HepG2 (cell line): ENCODE measurements at regions not wholly inside any gene's neighbourhood (a gene's known extent, or its start where the extent isn't known, plus 50 kb on each side); places are given as distances from the start of the nearest gene placed in this dataset.

Source experiments
- ATAC-seq: fragments of 200-7000 bp; cut with Tn5 transposase; 3 replicates; pipeline ENCODE4 v1.9.1; 2020; ENCODE audit warnings: mild to moderate bottlenecking, moderate library complexity
- BruUV-seq: library from RNA; stranded (reverse); fragments of 400-500 nt; replicated peaks from 2 replicates; lab custom pipeline; 2021; lab: Mats Ljungman, UMichigan
- CTCF ChIA-PET: fragments of 300-600 bp; formaldehyde crosslinking; extraction: SDS; loops from one replicate; lab custom pipeline; 2021; ENCODE audit warnings: low total read pairs, inconsistent platforms, low intra/inter-chr PET ratio; lab: Yijun Ruan, JAX
- POLR2A ChIA-PET: fragments of 350-600 bp; sonication (Branson Sonifier 250); formaldehyde crosslinking; loops from one replicate; lab custom pipeline; 2020; ENCODE audit warnings: antibody characterized with exemption, inconsistent platforms; lab: Yijun Ruan, JAX
- DNase-seq: peaks from one replicate; pipeline ENCODE4 v3.0.0-alpha.2; 2015; ENCODE audit warnings: low spot score
- FAIRE-seq: peaks from 3 replicates; lab custom pipeline; 2011; peaks lifted over from hg19 to GRCh38; lab: Jason Lieb, UNC
- H2AFZ ChIP-seq: one replicate; pipeline ENCODE4 v1.6.1; 2011; ENCODE audit warnings: low read length, inconsistent platforms
- H3K27ac ChIP-seq: fragments of 300-600 bp; 3 replicates; pipeline ENCODE4 v1.8.0; 2011; ENCODE audit warnings: mixed run types, mild to moderate bottlenecking, mixed read lengths, low read length, inconsistent platforms; ENCODE audit not compliant: insufficient read depth; ENCODE audit errors: extremely low read length
- H3K27me3 ChIP-seq, 2 experiments: fragments of 200-600 bp in 1 of 2; 2 replicates in 1 of 2; 3 replicates in 1 of 2; pipeline versions ENCODE4 v1.6.0 to v1.8.0; 2011; ENCODE audit warnings: low read length in 2 of 2, mild to moderate bottlenecking in 2 of 2, moderate library complexity in 2 of 2, inconsistent platforms in 1 of 2; ENCODE audit not compliant: insufficient read depth in 2 of 2, control insufficient read depth in 1 of 2
- H3K36me3 ChIP-seq, 2 experiments: fragments of 200-600 bp in 1 of 2; replicated peaks in 1 of 2; 2 replicates in 1 of 2; 3 replicates in 1 of 2; pipeline versions ENCODE4 v1.5.1 to v1.8.0; 2011; ENCODE audit warnings: low read length in 2 of 2, inconsistent platforms in 1 of 2; ENCODE audit not compliant: insufficient read depth in 2 of 2, control insufficient read depth in 1 of 2
- H3K4me1 ChIP-seq: 2 replicates; pipeline ENCODE4 v1.5.1; 2012; ENCODE audit warnings: low read length, inconsistent platforms; ENCODE audit not compliant: insufficient read depth
- H3K4me2 ChIP-seq: 2 replicates; pipeline ENCODE4 v1.6.0; 2011; ENCODE audit warnings: low read depth, low read length, inconsistent platforms
- H3K4me3 ChIP-seq, 3 experiments: fragments of 200-600 bp in 1 of 3; sonication (generic), shearing (Covaris generic) in 1 of 3; replicated peaks in 1 of 3; 2 replicates each; pipeline ENCODE4 v1.5.1; 2011 to 2016; ENCODE audit warnings: low read length in 3 of 3, inconsistent platforms in 2 of 3, low read depth in 2 of 3, mild to moderate bottlenecking in 2 of 3, control low read depth in 1 of 3, mixed read lengths in 1 of 3; ENCODE audit not compliant: insufficient read depth in 1 of 3
- H3K79me2 ChIP-seq: one replicate; pipeline ENCODE4 v1.6.1; 2011; ENCODE audit warnings: low read length, inconsistent platforms; ENCODE audit not compliant: insufficient read depth
- H3K9ac ChIP-seq: 2 replicates; pipeline ENCODE4 v1.6.0; 2011; ENCODE audit warnings: mild to moderate bottlenecking, low read depth, low read length, inconsistent platforms; ENCODE audit not compliant: insufficient read depth
- H3K9me3 ChIP-seq: 2 replicates; pipeline ENCODE4 v1.5.1; 2012; ENCODE audit warnings: mild to moderate bottlenecking, low read length
- H4K20me1 ChIP-seq: 2 replicates; pipeline ENCODE4 v1.6.0; 2011; ENCODE audit warnings: inconsistent platforms, mild to moderate bottlenecking, low read length, moderate library complexity; ENCODE audit not compliant: insufficient read depth
- ARID5B ChIP-seq: IDR thresholded peaks from 2 replicates; pipeline ENCODE4 v1.4.0; 2020; ENCODE audit warnings: mild to moderate bottlenecking, missing genetic modification reagents
- ATF7 ChIP-seq, 2 experiments: fragments of 450-650 bp in 1 of 2; sonication (generic) in 1 of 2; formaldehyde crosslinking in 1 of 2; IDR thresholded peaks; 2 replicates each; pipeline versions ENCODE4 v1.4.0 to v1.6.1; 2016 to 2020; ENCODE audit warnings: antibody characterized with exemption in 1 of 2, mild to moderate bottlenecking in 1 of 2, missing genetic modification reagents in 1 of 2
- CREB1 ChIP-seq, 2 experiments: fragments of 450-650 bp in 1 of 2; IDR thresholded peaks; 2 replicates each; pipeline ENCODE4 v1.6.1; 2016 to 2017; ENCODE audit warnings: control low read depth in 1 of 2, mild to moderate bottlenecking in 1 of 2, missing compliant biosample characterization in 1 of 2, missing genetic modification characterization in 1 of 2
- CSRNP2 ChIP-seq: sonication (generic); formaldehyde crosslinking; conservative IDR thresholded peaks from 2 replicates; pipeline ENCODE4 v1.8.0; 2022; ENCODE audit warnings: low read depth, missing genetic modification reagents
- GMEB2 ChIP-seq: IDR thresholded peaks from 2 replicates; pipeline ENCODE4 v1.6.1; 2016; ENCODE audit warnings: missing biosample characterization, missing genetic modification reagents, low read depth
- HNRNPK ChIP-seq: fragments of 200-400 bp; formaldehyde crosslinking; IDR thresholded peaks from 2 replicates; pipeline ENCODE4 v1.6.1; 2018; ENCODE audit warnings: low read length, low read depth, moderate library complexity, mild to moderate bottlenecking; ENCODE audit not compliant: poor library complexity, severe bottlenecking
- MEIS2 ChIP-seq: sonication (generic); formaldehyde crosslinking; IDR thresholded peaks from 2 replicates; pipeline ENCODE4 v1.9.0; 2021; ENCODE audit warnings: mild to moderate bottlenecking, missing genetic modification reagents
- RAD51 ChIP-seq: fragments of 450-650 bp; IDR thresholded peaks from 2 replicates; pipeline ENCODE4 v1.6.1; 2016; ENCODE audit warnings: borderline replicate concordance
- RFX1 ChIP-seq: fragments of 450-650 bp; IDR thresholded peaks from 2 replicates; pipeline ENCODE4 v1.6.1; 2017
- THAP11 ChIP-seq: IDR thresholded peaks from 2 replicates; pipeline ENCODE4 v1.6.1; 2016; ENCODE audit warnings: missing biosample characterization, missing genetic modification reagents
- ZNF451 ChIP-seq: sonication (generic); formaldehyde crosslinking; IDR thresholded peaks from 2 replicates; pipeline ENCODE4 v1.5.0; 2020; ENCODE audit warnings: mild to moderate bottlenecking, missing genetic modification reagents
- ZNF773 ChIP-seq: sonication (generic); formaldehyde crosslinking; IDR thresholded peaks from 2 replicates; pipeline ENCODE4 v1.4.0; 2020; ENCODE audit warnings: missing genetic modification reagents, borderline replicate concordance
- ZNF776 ChIP-seq: sonication (generic); formaldehyde crosslinking; IDR thresholded peaks from 2 replicates; pipeline ENCODE4 v1.4.0; 2020; ENCODE audit warnings: mild to moderate bottlenecking, missing genetic modification reagents
- WGBS: methylation state at CpG from one replicate; pipeline ENCODE4 v1.1.6; 2017; ENCODE audit warnings: low lambda C conversion rate; 5-methylcytosine and 5-hydroxymethylcytosine counted together
- in situ Hi-C: cut with HindIII; loops from 2 replicates; pipeline ENCODE4 v1.10.0; 2017; ENCODE audit warnings: low pct_unique_long_range_greater_than_20kb; ENCODE audit not compliant: extremely low pct_ligation_motif_present
- intact Hi-C: fragments of 100-400 bp; cut with micrococcal nuclease; formaldehyde crosslinking; loops from one replicate; pipeline ENCODE4 v1.10.0; 2022; ENCODE audit not compliant: unreplicated experiment

GRCh38 chr14:30427401-30427800 lies 131.6 kb upstream of the G2E3 start:
- Histone ChIP-seq H2AFZ (no peak overlapping the region), H3K36me3 (no peaks in the 10 kb centered on the region), H3K4me3 (no peak overlapping the region), H3K4me2 (no peak overlapping the region), H3K9ac (no peak overlapping the region), H4K20me1 (no peaks in the 10 kb centered on the region), H3K79me2 (no peaks in the 10 kb centered on the region), H3K9me3 (no peaks in the 10 kb centered on the region), H3K27ac (no peak overlapping the region), H3K27me3 (no peaks in the 10 kb centered on the region), H3K4me1 (no peaks in the 10 kb centered on the region)
- TF ChIP-seq THAP11 (no peak), ZNF773 (CRISPR knock-in tag) (no peak), ATF7 (IDR thresholded peaks at IDR 0.05) (peak; percentile 100), ATF7 (CRISPR knock-in tag; IDR thresholded peaks at IDR 0.05) (no peak), CSRNP2 (CRISPR knock-in tag) (no peak), RAD51 (peak; percentile 31; the same call in 1 of the 2 replicates), RFX1 (no peak), MEIS2 (no peak), ZNF451 (CRISPR knock-in tag) (no peak), ZNF776 (no peak), CREB1 (IDR thresholded peaks at IDR 0.05) (peak; percentile 99), CREB1 (CRISPR knock-in tag; IDR thresholded peaks at IDR 0.05) (no peak), GMEB2 (CRISPR knock-in tag) (no peak), ARID5B (CRISPR knock-in tag) (no peak), HNRNPK (no peak)
- BruUV-seq = no TSS peak
- POLR2A ChIA-PET = no interaction called here
- 1% methylated on average over 2 of the region's 2 CpGs for WGBS
- intact Hi-C loops = no loop called here
- ATAC-seq (no peak), FAIRE-seq (no peak), DNase-seq (no peak)
- in situ Hi-C loops = no loop called here
- CTCF ChIA-PET = no interaction called here
